CD1c-positive myeloid dendritic cell (primary cell): ENCODE measurements at regions not wholly inside any gene's neighbourhood (a gene's known extent, or its start where the extent isn't known, plus 50 kb on each side); places are given as distances from the start of the nearest gene placed in this dataset.
"Not testable (repeated sequence)": the region's sequence is repeated elsewhere in the genome, so short reads cannot be mapped to it uniquely, and the experiment has no call there.

Experiments
- DNase-seq: peaks from one replicate; pipeline ENCODE4 v3.0.0-alpha.2; 2016; ENCODE audit errors: extremely low spot score

DNA sequence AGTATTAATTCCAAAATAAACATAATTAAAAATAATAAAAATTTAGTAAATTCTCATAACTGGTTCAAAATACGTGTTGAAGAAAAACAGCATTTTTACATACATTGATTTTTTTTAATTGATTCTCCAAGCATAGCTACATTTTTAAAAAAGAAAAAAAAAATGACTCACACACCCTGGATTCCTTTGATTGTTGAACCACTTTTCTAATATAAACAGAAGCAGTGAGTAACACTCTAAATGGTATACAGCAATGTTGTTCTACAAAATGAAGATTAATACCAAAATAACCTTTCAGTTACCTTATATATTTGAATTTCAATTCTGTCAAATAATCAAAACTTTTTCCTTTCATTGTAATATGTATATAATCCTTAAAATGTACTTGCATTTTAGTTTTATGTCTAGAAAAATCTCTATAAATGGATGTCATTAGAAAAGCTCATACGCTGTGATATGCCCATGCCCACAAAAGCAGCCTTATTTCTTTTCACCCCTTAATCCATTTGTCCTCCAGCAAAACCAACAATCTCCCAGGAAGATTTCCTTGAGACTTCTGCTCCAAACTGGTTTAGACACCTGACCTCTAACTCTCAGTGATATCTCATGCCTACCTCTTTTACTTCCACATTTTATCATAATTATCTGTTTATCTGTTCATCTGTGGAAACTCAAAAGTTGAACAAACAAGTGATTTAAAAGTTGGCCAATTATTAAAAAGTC lies 246.4 kb upstream of the NR5A2 start:
- DNase-seq = no peak

DNA sequence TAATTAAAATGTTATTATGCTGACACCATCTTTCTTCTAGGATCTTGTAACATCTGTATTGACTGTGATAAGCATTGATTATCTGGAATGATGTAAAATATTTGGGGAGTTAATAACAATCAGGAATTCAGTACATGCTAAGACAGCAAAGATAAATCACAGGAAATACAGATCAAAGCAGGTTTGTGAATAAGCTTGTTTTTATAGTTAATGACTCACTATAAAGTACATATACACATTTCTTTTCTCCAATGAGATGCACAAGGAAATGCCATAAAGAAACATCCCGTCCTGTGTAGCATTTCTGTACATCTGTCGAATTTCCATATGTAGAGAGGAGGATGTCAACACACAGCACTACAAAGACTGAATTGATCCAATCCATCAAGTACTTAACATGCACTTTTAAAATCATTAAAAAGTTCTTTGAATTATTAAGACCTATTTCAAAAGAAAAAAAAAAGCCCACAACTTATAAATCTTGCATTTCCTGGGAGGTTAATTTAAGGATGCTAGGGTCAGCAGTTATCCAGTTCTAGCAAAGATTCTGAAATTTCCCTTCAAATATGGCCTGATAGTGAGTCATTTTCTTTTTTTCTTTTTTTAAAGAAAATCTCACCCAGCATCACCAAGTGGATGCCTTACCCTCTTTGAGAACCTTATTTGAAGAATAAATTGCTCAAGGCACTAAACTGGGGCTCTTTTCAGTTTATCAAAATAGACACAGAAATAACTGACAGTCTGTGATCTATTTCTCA lies 243.2 kb upstream of the NR5A2 start:
- no peak for DNase-seq

DNA sequence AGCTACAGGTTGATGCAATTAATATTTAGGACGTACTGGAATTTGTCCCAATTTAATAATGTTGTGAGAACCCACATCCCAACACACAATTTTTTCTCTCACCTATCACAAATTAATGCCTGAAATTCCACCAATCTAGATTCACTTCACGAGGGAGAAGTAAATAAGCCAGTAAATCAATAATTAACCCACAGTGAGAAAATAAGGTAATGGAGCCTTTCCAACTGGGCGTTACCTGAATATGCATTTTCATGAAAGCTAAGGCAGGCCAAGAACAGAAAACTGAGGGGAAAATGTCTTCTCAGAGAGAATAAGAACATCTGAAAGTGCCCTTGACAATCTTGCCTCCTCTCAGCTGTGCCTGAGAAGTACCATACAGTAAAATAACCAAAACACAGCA lies 240.8 kb upstream of the NR5A2 start:
- no peak for DNase-seq

DNA sequence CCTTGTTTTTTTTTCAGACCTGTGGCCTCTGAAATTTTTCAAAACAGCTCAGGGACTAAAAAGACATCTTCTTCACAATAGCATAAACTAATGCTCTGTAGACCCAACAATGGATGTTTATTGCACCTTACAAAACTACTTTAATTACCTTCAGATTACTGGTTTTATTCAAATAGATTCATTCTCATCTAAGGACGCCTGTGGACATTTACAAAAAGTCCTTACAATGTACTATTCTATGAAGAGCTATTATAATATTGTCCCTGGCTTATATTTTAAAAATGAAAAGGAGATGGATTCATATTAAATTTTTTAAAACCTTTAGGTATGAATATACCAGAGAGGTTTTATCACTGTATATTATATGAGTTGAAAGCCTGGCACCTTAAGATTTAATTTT lies 238.4 kb upstream of the NR5A2 start:
- no peak for DNase-seq

DNA sequence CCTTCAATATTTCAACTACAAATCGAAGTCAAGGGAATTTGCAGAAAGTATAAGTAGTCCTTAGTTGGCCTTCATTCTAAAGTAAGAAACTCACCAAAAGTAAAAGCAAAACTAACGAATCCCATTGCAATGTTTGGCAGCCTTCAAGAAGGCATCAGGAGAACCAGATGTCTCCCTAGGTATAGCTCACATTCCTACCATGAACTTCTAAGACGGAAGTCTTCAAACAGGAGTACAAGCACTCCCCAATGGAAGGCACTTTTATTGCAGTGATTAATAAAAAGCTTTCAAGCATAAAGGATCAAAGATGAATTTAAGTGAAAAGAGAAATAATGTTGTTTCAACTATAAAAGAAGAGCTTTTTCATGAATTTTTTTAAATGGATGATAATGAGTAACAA lies 236.0 kb upstream of the NR5A2 start:
- no peak for DNase-seq

DNA sequence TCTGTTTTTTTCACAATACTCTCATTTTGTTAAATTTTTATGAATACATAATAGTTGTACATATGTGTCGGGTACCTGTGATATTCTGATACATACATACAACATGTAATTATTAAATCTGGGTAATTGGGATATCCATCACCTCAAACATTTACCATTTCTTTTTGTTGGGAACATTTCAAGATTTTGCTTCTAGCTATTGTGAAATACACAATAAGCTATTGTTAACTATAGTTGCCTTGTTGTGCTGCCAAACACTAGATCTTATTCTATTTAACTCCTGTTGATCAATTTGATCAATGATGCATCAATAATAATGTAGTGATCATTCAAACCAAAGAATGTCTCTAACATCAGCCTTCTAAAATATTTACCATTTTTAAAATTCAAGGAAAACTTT lies 234.6 kb upstream of the NR5A2 start:
- DNase-seq = no peak

DNA sequence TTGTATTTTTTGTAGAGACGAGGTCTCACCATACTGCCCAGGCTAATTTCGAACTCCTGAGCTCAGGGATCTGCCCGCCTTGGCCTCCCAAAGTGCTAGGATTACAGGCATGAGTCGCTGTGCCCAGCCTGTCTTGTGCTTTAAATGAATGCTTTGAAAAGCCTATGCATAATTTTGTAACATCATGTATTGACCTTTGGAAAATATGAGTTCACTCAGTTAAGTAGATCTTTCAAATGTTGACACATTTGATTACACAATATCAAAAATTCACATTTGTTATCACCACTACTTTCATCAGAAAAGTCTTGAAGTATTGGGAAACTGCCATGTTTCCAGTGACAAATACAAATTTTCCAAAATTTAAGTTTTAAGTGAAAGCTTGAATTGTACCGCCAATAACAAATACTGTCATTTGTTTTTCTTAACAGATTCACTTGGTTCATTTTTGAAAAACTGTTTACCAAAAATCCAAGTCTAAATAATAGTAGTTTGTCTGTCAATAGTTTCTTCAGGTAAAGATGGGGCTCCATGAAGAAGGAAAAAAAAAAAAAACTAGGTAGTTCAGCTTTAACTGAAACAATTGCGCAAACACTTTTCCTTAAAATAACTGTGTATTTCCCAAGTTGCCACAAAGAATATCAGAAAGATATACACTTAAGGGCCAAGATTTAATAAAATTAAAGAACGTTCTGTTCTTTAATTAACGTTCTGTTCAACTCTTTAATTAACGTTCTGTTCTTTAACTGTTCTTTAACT lies 233.2 kb upstream of the NR5A2 start:
- DNase-seq = no peak

DNA sequence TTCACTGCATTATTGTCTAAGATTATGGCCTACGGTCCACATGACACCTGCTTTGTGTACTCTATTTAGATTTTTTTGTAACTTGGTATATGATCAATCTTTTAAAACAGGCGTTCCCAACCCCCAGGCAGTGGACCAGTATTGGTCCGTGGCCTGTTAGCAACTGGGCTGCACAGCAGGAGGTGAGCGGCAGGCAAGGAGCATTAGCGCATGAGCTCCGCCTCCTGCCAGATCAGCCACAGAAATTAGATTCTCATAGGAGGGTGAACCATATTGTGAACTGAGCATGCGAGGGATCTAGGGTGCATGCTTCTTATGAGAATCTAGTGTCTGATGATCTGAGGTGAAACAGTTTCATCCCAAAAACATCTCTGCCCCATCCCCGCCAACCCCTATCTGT lies 228.4 kb upstream of the NR5A2 start:
- DNase-seq = no peak

DNA sequence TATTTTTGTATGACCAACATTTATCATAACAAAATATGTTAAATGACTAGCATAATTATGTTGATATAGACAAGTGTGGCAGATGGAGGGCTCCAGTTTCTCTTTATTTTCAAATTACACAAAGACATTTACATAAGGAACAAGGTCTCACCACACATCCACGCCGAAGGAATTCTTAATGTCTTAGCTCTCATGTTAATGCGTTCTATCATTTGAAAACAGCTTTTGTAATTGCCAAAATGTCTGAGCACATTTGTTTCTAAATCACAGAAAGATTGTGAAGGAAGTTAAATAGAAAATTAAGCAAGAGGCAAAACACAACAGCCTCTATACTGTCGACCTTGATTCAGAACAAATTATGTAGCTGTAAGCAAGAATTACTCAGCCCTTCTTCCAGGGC lies 223.0 kb upstream of the NR5A2 start:
- DNase-seq = no peak

DNA sequence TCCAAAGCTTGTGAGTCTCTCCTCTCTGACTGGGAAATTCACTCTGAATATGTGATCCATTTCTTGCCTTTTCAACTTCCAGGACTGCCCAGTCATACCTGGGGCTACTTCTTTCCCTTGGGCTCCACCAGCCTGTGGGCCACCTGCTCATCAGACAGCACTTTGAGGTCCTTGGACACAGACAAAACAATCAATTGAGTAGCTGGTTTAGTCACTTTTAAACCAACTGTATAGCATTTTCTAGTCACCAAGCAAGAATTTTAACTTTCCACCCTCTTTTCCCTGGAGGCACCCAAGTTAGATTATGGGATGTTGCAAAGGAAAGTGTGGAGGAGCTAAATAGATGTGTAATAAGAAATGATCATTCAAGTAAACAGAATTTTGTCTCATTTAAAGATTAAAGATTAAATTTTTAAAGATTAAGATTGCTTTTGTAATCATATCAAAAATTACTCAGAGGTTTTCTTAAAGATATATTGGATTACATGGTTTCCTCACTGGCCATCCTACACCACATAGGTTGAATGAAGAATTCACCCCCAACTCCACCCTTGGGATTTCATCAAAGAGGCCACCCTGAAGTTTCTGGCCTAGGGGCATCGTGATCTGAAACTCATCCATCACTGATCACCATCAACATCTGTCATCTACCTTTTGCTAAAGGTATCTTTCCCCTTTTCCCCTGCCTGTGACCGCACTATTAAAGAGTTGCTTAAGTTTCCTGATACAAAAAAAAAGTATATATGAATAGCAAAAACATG lies 219.2 kb upstream of the NR5A2 start:
- no peak for DNase-seq

DNA sequence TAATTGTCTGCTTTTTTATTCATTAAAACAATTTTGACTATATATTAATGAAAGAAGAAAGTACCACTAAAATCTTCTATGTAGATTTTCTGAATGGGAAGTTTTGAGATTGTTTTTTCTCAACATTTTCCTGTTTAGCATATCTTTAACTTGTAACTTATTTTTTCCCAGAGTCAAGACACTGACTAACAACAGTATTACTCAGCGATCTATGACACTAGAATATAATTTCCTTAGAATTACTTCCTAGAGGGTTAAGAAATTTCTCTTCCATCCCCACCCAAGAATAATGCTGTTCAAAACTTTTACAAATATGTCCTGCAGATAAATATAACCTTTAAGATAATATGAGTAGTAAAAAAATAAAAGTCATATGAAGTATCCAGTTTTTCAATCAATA lies 218.2 kb upstream of the NR5A2 start:
- DNase-seq = no peak

DNA sequence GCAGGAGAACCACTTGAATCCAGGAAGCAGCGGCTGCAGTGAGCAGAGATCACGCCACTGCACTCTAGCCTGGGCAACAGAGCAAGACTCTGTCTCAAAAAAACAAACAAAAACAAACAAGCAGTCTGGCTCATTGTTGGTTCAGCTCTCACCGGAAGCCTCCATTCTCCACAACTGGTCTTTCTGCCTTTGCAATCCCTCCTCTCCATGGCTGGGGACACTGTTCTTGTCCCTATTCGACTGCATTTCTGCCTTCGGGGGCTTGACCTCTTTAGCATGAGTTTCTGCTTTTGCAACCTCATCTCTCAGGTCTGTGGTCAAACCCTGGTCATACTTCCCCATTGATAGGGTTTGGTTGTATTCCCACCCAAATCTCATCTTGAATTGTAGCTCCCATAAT lies 216.3 kb upstream of the NR5A2 start:
- DNase-seq = no peak

DNA sequence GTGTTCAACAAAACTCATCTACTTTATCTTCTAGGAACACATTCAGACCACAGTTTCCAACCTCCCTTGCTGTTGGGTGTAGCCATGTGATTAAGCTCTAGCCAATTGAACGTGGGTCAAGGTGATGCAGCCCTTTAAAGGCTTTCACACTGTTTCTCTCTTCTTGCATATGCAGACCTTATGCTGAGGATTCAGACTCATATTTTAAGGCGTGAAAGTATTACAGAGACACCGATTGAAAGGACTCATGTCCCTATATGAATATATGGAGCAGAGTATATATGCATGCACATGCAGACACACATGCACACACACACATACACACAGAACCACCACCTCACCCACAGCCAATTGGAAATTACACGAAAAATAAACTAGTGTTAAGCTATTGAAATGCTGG lies 214.3 kb upstream of the NR5A2 start:
- no peak for DNase-seq

DNA sequence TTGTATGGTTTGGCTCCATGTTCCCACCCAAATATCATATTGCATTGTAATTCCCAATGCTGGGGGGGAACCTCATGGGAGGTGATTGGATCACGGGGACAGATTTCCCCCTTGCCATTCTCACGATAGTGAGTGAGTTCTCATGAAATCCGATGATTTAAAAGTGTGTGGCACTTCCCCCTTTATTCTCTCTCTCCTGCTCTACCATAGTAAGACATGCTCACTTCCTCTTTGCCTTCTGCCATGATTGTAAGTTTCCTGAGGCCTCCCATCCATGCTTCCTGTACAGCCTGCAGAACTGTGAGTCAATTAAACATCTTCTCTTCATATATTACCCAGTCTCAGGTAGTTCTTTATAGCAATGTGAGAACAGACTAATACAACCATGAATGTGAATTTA lies 211.6 kb upstream of the NR5A2 start:
- DNase-seq = peak; percentile 22

DNA sequence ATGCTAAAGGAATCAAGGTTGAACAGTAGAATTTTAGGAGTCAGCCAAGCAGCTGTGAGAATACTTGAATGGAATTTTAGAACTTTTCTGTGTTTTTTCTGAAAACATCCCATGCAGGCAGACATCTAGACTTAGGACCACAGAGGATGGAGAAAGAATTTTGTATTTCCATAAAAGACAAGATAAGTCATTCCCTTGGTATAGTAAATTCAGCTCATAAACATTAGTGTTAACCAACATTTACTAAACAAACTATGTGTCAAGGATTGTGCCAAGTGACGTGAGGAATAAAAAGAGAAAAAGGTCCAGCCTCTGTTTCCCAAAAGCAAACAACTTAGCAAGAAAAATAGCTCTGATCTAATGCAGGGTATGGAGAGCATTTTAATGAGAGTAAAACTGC lies 210.2 kb upstream of the NR5A2 start:
- DNase-seq = no peak

DNA sequence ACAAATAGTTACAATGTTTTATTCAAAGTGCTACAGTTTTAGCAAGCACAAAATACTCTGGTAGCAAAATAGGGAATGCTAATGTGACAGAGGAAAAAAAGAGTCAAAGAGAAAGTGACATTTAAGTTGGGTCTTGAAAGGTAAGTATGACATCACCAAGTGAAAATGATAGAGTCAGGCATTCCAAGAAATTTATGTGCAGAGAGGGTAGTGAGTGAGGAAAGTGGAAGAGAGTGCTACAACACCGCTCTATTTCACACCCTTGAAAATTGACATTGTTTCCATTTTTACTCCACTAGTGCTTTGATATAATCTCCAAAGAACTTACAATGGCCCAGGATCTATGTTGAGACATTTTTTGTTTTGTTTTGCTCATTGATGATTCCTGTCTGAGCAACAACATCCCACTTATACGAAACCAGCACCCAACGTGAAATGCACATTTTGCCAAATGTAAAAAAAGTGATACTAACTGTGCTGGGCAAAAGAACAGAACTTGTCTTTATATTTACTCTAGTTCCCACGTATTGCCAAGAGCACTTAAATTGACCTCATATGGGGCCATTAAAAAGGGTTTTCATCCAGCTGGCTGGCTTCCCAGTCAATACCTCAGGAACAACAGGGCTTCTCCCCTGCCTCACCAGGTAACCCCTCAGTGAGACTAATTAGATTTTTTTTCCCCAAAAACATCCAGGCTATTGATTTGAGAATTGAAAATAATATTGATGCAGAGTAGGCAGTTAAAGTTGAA lies 206.3 kb upstream of the NR5A2 start:
- DNase-seq = no peak

DNA sequence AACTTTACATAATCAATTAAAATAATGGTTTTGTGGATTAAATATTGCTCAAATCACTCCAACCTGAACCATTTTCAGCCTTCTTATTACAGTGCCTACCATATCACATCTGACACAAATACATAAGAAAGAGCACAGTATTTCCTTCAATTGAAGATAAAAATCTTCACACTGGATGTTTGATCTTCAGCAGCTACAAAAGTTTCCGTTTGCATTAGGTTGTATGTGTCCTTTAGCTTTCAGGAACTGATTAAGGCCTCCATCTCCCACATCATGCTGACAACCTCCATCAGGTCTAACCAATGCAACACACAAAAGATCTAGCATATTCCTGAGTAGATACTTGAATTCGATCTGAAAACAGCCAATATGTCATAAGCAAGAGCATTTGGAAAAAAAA lies 195.1 kb upstream of the NR5A2 start:
- DNase-seq = no peak

DNA sequence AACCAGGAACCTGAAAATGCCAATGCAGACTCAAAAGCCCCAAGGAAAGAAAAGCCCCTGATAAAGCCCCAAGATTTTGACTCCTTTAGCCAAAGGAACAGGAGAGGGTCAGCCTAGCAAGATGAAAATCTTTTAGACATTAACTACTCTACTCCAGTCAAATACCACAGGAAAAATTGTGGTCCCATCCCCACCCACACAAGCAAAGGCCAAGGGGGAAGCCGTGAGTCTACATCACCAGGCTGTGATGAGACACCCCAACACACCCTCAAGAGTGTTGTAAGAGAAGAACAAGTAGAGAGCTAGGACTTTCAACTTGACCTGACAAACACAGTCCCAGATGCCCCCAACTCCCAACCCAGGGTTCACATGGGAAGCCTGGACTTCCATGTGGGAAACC lies 192.8 kb upstream of the NR5A2 start:
- no peak for DNase-seq

DNA sequence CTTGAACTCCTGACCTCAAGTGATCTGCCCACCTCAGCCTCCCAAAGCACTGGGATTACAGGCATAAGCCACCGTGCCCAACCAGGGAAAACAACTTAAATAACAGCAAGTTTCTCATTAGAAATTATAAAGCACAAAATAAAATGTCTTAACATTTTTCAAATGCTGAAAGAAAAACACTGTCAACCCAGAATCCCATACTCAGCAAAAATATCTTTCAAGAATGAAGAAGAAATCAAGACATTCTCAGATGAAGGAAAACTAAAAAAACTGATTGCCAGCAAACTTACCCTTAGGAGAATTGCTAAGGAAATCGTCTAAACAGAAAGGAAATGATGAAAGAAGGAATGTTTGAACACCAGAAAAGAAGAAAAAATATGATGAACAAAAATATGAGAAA lies 191.1 kb upstream of the NR5A2 start:
- DNase-seq = no peak

DNA sequence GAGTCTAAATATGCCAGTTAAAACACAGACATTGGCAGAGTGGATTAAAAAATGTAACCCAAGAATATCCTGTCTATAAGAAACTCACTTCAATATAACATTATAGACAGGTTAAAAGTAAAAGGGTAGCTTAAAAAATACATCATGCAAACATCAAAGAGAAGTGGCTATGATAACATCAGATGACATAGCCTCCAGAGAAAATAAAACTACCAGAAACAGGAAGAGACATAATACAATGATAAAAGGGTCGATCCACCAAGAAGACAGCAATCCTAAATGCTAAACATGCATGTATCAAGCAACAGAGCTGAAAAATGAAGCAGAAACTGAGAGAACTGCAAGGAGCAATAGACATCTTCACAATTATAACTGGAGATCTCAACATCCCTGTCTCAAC lies 190.2 kb upstream of the NR5A2 start:
- no peak for DNase-seq

DNA sequence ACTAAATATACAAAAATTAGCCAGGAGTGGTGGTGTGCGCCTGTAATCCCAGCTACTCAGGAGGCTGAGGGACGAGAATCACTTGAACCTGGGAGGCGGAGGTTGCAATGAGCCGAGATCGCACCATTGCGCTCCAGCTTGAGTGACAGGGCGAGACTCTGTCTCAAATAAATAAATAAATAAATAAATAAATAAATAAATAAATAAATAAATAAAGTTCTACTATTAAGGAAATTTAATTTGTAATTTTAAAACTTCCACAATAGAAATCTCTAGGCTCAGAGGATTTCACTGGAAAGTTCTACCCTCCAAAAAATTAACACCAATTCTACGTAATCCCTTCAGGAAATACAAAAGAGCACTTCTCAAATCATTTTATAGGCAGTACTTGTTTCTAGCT lies 187.9 kb upstream of the NR5A2 start:
- not testable (repeated sequence) for DNase-seq
